Memory B cell (primary cell): ENCODE measurements at regions not wholly inside any gene's neighbourhood (a gene's known extent, or its start where the extent isn't known, plus 50 kb on each side); places are given as distances from the start of the nearest gene placed in this dataset.

Experiments used
- ATAC-seq: fragments of 150-1000 bp; cut with Tn5 transposase; 2 replicates; pipeline ENCODE4 v1.10.0; 2021; ENCODE audit warnings: low read depth, mild to moderate bottlenecking, moderate library complexity
- DNase-seq, 2 donors: peaks; one replicate each; pipeline ENCODE4 v3.0.0; 2022; ENCODE audit warnings: low spot score in 2 of 2
- H3K27ac Mint-ChIP-seq: one replicate; pipeline ENCODE4 v1.8.0; 2022; ENCODE audit warnings: mild to moderate bottlenecking, moderate library complexity, mixed read lengths
- H3K27me3 Mint-ChIP-seq: one replicate; pipeline ENCODE4 v1.8.0; 2022; ENCODE audit warnings: mixed read lengths
- H3K36me3 Mint-ChIP-seq: one replicate; pipeline ENCODE4 v1.8.0; 2022; ENCODE audit warnings: mild to moderate bottlenecking, mixed read lengths
- H3K4me1 Mint-ChIP-seq: one replicate; pipeline ENCODE4 v1.8.0; 2022; ENCODE audit warnings: mixed read lengths
- H3K4me3 Mint-ChIP-seq: one replicate; pipeline ENCODE4 v1.8.0; 2022; ENCODE audit warnings: mild to moderate bottlenecking, moderate library complexity, mixed read lengths
- H3K9me3 Mint-ChIP-seq: one replicate; pipeline ENCODE4 v1.8.0; 2022; ENCODE audit warnings: mixed read lengths

DNA sequence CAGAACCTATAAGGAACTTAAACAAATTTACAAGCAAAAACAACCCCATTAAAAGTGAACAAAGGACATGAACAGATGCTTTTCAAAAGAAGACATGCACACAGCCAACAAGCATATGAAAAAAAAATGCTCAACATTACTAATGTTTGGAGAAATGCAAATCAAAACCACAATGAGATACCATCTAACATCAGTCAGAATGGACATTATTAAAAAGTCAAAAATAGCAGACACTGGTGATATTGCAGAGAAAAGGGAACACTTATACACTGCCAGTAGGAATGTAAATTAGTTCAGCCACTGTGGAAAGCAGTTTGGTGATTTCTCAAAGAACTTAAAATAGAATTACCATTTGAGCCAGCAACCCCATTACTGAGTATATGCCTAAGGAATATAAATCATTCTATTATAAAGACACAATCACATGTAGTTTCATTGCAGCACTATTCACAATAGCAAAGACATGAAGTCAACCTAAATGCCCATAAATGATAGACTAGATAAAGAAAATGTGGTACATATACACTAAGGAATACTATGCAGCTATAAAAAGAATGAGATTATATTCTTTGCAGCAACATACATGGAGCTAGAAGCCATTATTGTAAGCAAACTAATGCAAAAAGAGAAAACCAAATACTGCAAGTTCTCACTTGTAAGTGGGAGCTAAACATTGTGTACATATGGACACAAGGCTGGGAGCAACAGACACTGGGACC lies 1509.4 kb downstream of the TECRL start:
- no peaks in the 10 kb centered on the region for H3K4me1 Mint-ChIP-seq
- H3K9me3 Mint-ChIP-seq, result peaks cover 13% of the 10 kb centered on the region
- no peak overlapping the region for H3K27ac Mint-ChIP-seq
- H3K27me3 Mint-ChIP-seq, result no peaks in the 10 kb centered on the region
- ATAC-seq (no peak), DNase-seq (no peak)
- H3K4me3 Mint-ChIP-seq, result no peak overlapping the region
- H3K36me3 Mint-ChIP-seq, result no peaks in the 10 kb centered on the region

DNA sequence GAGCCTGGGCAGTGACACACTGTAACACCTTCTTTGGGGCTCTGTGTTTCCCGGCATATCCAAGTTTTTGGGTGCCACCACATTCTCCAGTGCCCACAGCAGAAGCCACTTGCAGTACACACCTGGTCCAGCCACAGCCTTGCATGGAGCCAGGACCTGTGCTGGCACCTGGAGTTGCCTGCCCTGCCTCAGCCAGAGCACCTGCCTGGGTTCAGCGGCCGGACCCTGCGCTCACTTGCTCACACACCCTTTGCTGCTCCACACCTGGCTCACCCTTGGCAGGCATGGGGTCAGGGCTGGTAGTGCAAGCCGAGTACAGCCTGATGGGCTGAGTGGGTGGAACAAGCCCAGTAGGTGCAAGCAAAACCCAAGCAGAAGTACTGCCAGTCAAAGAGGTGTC lies 1511.1 kb downstream of the TECRL start:
- no peaks in the 10 kb centered on the region for H3K4me1 Mint-ChIP-seq
- no peak overlapping the region for H3K27ac Mint-ChIP-seq
- ATAC-seq, result no peak

GRCh38 chr4:62896721-62897120 lies 1512.5 kb downstream of the TECRL start:
- Mint-ChIP-seq H3K4me1 (no peaks in the 10 kb centered on the region), H3K27me3 (no peaks in the 10 kb centered on the region), H3K27ac (no peak overlapping the region), H3K4me3 (no peak overlapping the region), H3K9me3 (peaks cover 8% of the 10 kb centered on the region), H3K36me3 (no peaks in the 10 kb centered on the region)
- no peak for DNase-seq
- no peak for ATAC-seq

More for the DNA sequence above, 1511.1 kb downstream of the TECRL start:
- DNase-seq, result no peak
- Mint-ChIP-seq H3K27me3 (no peaks in the 10 kb centered on the region), H3K9me3 (peaks cover 13% of the 10 kb centered on the region), H3K36me3 (no peaks in the 10 kb centered on the region), H3K4me3 (no peak overlapping the region)

DNA sequence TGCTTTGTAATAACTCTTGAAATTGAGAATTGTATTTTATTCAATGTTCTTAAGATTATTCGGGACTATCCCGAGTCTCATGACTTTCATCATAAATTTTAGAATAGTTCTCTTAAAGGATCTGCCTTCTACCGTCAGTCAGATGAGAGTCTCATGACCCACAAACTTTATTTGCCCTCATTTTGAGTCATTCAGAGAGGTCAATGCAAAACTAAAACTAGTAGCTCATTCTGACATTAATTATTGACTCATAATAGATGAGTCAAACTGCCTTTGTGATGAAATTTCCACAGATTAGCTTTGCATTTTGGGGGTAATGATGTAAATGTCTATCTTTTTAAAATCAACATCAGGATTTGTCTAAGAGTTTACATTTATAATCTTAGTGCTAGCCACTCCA lies 1527.3 kb downstream of the TECRL start:
- Mint-ChIP-seq H3K36me3 (no peaks in the 10 kb centered on the region), H3K4me1 (no peaks in the 10 kb centered on the region), H3K27ac (no peak overlapping the region), H3K4me3 (no peak overlapping the region), H3K27me3 (no peaks in the 10 kb centered on the region), H3K9me3 (peaks cover 3% of the 10 kb centered on the region)
- no peak for ATAC-seq
- DNase-seq, result no peak

DNA sequence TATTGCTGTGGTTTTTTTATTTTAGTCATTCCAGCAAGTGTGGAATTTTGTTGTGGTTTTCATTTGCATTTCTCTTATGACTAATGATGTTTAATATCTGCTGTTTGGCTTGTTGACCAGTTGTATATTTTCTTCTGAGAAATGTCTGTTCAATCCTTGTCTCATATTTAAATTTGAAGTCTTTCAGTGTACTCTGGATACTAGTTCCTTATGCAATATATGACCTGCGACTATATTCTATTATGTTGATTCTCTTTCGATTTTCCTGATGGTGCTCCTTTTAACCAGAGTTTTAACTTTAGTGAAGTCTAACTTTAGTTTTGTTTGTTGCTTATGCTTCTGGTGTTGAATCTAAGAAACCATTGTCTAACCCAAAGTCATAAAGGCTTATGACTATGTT lies 1528.0 kb downstream of the TECRL start:
- DNase-seq, result no peak
- H3K4me3 Mint-ChIP-seq, result no peak overlapping the region
- ATAC-seq, result no peak
- no peaks in the 10 kb centered on the region for H3K36me3 Mint-ChIP-seq
- peaks cover 3% of the 10 kb centered on the region for H3K9me3 Mint-ChIP-seq
- no peak overlapping the region for H3K27ac Mint-ChIP-seq
- H3K27me3 Mint-ChIP-seq, result no peaks in the 10 kb centered on the region
- no peaks in the 10 kb centered on the region for H3K4me1 Mint-ChIP-seq

- Mint-ChIP-seq H3K36me3 (no peaks in the 10 kb centered on the region), H3K27ac (no peak overlapping the region)
- DNase-seq, result no peak
These were observed 1536.4 kb downstream of the TECRL start for GRCh38 chr4:62872856-62873255.

GRCh38 chr4:62871078-62871477 lies 1538.2 kb downstream of the TECRL start:
- no peak for ATAC-seq
- no peaks in the 10 kb centered on the region for H3K4me1 Mint-ChIP-seq
- peaks cover 1% of the 10 kb centered on the region for H3K9me3 Mint-ChIP-seq
- no peaks in the 10 kb centered on the region for H3K36me3 Mint-ChIP-seq
- no peak overlapping the region for H3K4me3 Mint-ChIP-seq
- H3K27me3 Mint-ChIP-seq, result no peaks in the 10 kb centered on the region
- H3K27ac Mint-ChIP-seq, result no peak overlapping the region
- DNase-seq, result no peak

More at GRCh38 chr4:62872856-62873255, 1536.4 kb downstream of the TECRL start:
- Mint-ChIP-seq H3K4me3 (no peak overlapping the region), H3K27me3 (no peaks in the 10 kb centered on the region), H3K9me3 (no peaks in the 10 kb centered on the region), H3K4me1 (no peaks in the 10 kb centered on the region)
- ATAC-seq, result no peak

DNA sequence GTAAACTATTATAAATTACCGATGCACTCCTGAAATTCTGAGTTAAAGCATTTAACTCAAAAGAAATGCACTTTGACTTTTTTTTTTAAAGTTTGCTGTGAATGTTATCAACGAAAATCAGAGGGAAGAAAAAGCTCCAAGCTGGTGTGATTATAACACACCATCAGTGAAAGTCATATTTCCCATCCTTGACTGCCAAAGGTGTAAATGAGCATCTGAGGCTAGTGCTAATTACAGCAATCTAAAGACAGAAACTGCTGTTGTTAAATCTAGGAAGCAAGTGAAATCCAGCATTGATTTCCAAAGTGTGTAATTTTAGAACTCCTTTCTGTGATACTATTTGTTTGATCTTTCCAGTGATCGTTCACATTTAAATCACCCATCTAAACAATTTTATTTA lies 1538.8 kb downstream of the TECRL start:
- H3K4me1 Mint-ChIP-seq, result no peaks in the 10 kb centered on the region
- H3K27ac Mint-ChIP-seq, result no peak overlapping the region

GRCh38 chr4:62865261-62865660 lies 1544.0 kb downstream of the TECRL start:
- Mint-ChIP-seq H3K27me3 (no peaks in the 10 kb centered on the region), H3K9me3 (peaks cover 3% of the 10 kb centered on the region), H3K27ac (no peak overlapping the region), H3K4me3 (no peak overlapping the region), H3K36me3 (no peaks in the 10 kb centered on the region), H3K4me1 (no peaks in the 10 kb centered on the region)
- ATAC-seq (no peak), DNase-seq (no peak)

More for the DNA sequence above, 1538.8 kb downstream of the TECRL start:
- Mint-ChIP-seq H3K4me3 (no peak overlapping the region), H3K27me3 (no peaks in the 10 kb centered on the region), H3K36me3 (no peaks in the 10 kb centered on the region), H3K9me3 (peaks cover 1% of the 10 kb centered on the region)
- no peak for ATAC-seq
- DNase-seq, result no peak

DNA sequence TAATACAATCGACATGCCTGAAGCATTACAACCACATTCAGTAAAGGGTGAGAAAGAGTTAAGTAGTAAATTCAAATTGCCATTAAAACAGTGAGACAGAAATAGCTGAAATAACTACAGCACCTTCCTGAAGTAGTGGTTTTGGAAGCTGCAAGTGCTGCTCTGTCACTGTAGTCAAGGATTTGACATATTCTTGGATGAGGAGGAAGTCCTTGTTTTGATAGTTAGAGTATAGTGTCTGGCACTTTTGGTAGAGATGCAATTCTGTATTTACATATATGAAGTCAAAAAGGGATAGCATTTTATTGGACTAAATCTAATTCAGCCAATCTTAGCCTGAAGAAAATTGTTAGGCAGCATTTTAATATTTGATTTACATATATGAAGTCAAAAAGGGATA lies 1559.6 kb downstream of the TECRL start:
- no peak for ATAC-seq
- Mint-ChIP-seq H3K36me3 (no peaks in the 10 kb centered on the region), H3K4me3 (no peak overlapping the region), H3K27ac (no peak overlapping the region), H3K27me3 (no peaks in the 10 kb centered on the region), H3K4me1 (no peaks in the 10 kb centered on the region), H3K9me3 (peaks cover 2% of the 10 kb centered on the region)
- DNase-seq, result no peak

DNA sequence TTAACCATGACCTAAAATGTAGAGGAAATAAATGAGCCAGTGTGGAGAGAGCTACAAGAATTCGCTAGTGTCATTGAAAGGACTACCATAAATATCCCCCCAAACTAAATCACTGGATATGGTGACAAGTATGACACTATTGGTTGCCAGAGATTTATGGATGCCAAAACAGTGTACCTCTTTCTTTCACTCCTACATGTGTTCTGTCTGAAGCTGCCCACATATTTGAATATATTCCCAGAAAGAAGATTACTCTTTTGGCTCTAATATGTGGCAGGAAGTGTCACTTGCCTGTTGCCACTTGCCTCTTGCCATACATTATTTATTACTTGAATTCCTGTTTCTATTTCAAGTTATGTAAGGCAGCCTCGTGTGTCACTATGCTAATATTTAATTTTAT lies 1573.6 kb downstream of the TECRL start:
- DNase-seq (no peak), ATAC-seq (no peak)
- no peaks in the 10 kb centered on the region for H3K4me1 Mint-ChIP-seq
- H3K36me3 Mint-ChIP-seq, result no peaks in the 10 kb centered on the region
- H3K4me3 Mint-ChIP-seq, result no peak overlapping the region
- H3K9me3 Mint-ChIP-seq, result peaks cover 3% of the 10 kb centered on the region
- no peaks in the 10 kb centered on the region for H3K27me3 Mint-ChIP-seq
- no peak overlapping the region for H3K27ac Mint-ChIP-seq

GRCh38 chr4:62822306-62822705 lies 1586.9 kb downstream of the TECRL start:
- H3K27me3 Mint-ChIP-seq, result no peaks in the 10 kb centered on the region
- no peak overlapping the region for H3K27ac Mint-ChIP-seq
- ATAC-seq, result no peak

DNA sequence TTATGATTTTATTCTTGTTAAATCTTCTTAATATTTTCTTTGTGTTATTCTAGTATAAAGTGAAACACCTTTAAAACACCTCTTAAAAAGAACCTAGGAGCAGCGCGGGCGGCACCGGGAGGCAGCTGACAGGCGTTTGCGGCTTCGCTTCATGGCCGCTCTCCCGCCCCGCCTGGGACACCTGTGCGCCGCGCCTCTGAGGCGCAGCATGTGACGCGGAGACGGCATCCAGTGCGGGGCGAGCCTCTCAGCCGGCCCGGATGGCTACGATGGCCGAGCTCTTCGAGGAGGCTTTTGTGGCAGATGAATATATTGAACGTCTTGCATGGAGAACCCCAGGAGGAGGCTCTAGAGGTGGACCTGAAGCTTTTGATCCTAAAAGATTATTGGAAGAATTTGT lies 1592.7 kb downstream of the TECRL start:
- DNase-seq, result no peak
- Mint-ChIP-seq H3K9me3 (no peaks in the 10 kb centered on the region), H3K4me3 (no peak overlapping the region), H3K36me3 (no peaks in the 10 kb centered on the region), H3K27ac (no peak overlapping the region), H3K27me3 (no peaks in the 10 kb centered on the region), H3K4me1 (no peaks in the 10 kb centered on the region)
- ATAC-seq, result no peak

More at GRCh38 chr4:62822306-62822705, 1586.9 kb downstream of the TECRL start:
- peaks cover 9% of the 10 kb centered on the region for H3K9me3 Mint-ChIP-seq
- H3K4me3 Mint-ChIP-seq, result no peak overlapping the region
- no peaks in the 10 kb centered on the region for H3K36me3 Mint-ChIP-seq
- no peak for DNase-seq
- no peaks in the 10 kb centered on the region for H3K4me1 Mint-ChIP-seq

DNA sequence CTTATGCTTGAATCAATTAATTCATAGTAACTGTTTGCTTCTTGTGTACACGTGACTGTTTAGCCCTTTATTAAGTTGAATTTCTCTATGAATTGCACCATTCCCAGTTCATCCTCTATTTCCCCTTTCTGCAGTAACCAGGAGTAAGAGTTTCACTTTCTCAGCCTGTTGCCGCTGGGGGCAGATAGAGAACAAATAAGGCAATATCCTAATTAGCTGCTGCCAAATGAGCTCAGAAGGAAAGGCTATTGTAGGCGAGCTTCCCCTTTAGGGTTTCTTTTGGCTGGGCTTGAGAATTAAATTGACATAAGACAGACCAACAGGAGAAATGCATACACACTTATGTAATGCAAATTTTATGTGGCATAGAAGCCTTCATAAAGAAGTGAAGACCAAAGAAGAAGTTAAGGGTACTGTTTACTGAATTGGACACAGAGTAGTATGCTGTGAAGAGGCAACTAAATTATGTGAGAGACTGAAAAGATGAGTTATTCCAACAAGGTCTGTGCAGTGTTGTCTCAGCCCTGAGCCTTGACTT lies 1594.7 kb downstream of the TECRL start:
- DNase-seq (no peak), ATAC-seq (no peak)
- no peak overlapping the region for H3K4me3 Mint-ChIP-seq
- no peaks in the 10 kb centered on the region for H3K4me1 Mint-ChIP-seq
- H3K27ac Mint-ChIP-seq, result no peak overlapping the region
- no peaks in the 10 kb centered on the region for H3K27me3 Mint-ChIP-seq
- no peaks in the 10 kb centered on the region for H3K9me3 Mint-ChIP-seq
- no peaks in the 10 kb centered on the region for H3K36me3 Mint-ChIP-seq

DNA sequence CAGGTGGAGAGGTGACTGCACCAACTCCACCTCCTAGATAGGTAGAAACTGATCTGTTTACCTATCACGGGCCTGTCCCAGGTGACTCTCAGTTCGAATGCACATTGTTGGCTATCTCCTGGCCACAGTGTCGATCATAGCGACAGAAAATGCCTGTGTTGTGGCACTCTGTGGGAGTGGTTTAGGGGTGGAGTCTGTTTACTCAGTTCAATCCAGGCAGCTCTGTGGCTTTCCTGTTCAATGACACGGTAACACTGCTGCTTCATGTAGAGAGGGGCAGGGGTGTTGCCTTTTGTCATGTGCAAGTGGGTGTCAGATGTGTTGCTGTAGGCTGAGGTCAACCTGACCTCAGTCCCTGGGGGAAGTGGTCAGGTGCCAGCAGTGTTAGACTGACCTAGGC lies 1602.4 kb downstream of the TECRL start:
- no peak overlapping the region for H3K4me3 Mint-ChIP-seq
- H3K27me3 Mint-ChIP-seq, result no peaks in the 10 kb centered on the region
- H3K9me3 Mint-ChIP-seq, result no peaks in the 10 kb centered on the region
- no peak for DNase-seq
- no peaks in the 10 kb centered on the region for H3K4me1 Mint-ChIP-seq
- no peaks in the 10 kb centered on the region for H3K36me3 Mint-ChIP-seq
- no peak for ATAC-seq
- no peak overlapping the region for H3K27ac Mint-ChIP-seq
